Chondrocyte (in vitro differentiated cells): ENCODE measurements at regions not wholly inside any gene's neighbourhood (a gene's known extent, or its start where the extent isn't known, plus 50 kb on each side); places are given as distances from the start of the nearest gene placed in this dataset.

Experiments used
- DNase-seq: peaks from one replicate; pipeline ENCODE4 v3.0.0; 2021; ENCODE audit warnings: mixed read lengths, low spot score
- H3K27ac Mint-ChIP-seq: one replicate; pipeline ENCODE4 v1.8.0; 2021; ENCODE audit warnings: mild to moderate bottlenecking, moderate library complexity, mixed read lengths; ENCODE audit not compliant: unreplicated experiment
- H3K27me3 Mint-ChIP-seq: 2 replicates; pipeline ENCODE4 v1.8.0; 2021; ENCODE audit warnings: low read depth, mixed read lengths
- H3K36me3 Mint-ChIP-seq: 2 replicates; pipeline ENCODE4 v1.8.0; 2021; ENCODE audit warnings: low read depth, mixed read lengths
- H3K4me1 Mint-ChIP-seq: 2 replicates; pipeline ENCODE4 v1.8.0; 2021; ENCODE audit warnings: low read depth, mild to moderate bottlenecking, mixed read lengths
- H3K4me3 Mint-ChIP-seq: one replicate; pipeline ENCODE4 v1.8.0; 2021; ENCODE audit warnings: mild to moderate bottlenecking, moderate library complexity, mixed read lengths; ENCODE audit not compliant: unreplicated experiment
- H3K9me3 Mint-ChIP-seq: 2 replicates; pipeline ENCODE4 v1.8.0; 2021; ENCODE audit warnings: low read depth, mixed read lengths
- CTCF ChIP-seq: fragments of 200-600 bp; sonication (generic); IDR thresholded peaks from 2 replicates; pipeline ENCODE4 v1.5.0; 2021; ENCODE audit warnings: antibody characterized with exemption, mild to moderate bottlenecking, moderate library complexity

- H3K36me3 Mint-ChIP-seq = peaks cover 10% of the 10 kb centered on the region
- no peak overlapping the region for H3K27ac Mint-ChIP-seq
- no peak for DNase-seq
- peaks cover 2% of the 10 kb centered on the region for H3K9me3 Mint-ChIP-seq
- H3K4me3 Mint-ChIP-seq = no peak overlapping the region
- peaks cover 7% of the 10 kb centered on the region for H3K4me1 Mint-ChIP-seq
- peaks cover 18% of the 10 kb centered on the region for H3K27me3 Mint-ChIP-seq
- no peak for TF ChIP-seq CTCF
Measured at GRCh38 chr15:70569714-70570231, 193.6 kb downstream of the UACA start.

- TF ChIP-seq CTCF = peak; percentile 74
- DNase-seq = no peak
- Mint-ChIP-seq H3K27ac (no peak overlapping the region), H3K27me3 (peaks cover 14% of the 10 kb centered on the region), H3K36me3 (peaks cover 9% of the 10 kb centered on the region), H3K4me3 (no peak overlapping the region), H3K9me3 (peaks cover 2% of the 10 kb centered on the region), H3K4me1 (peaks cover 7% of the 10 kb centered on the region)
Measured at GRCh38 chr15:70569091-70569713, 194.2 kb downstream of the UACA start.

- Mint-ChIP-seq H3K27me3 (peaks cover 5% of the 10 kb centered on the region), H3K4me1 (peaks cover 7% of the 10 kb centered on the region), H3K4me3 (no peak overlapping the region), H3K9me3 (no peaks in the 10 kb centered on the region), H3K27ac (no peak overlapping the region), H3K36me3 (no peaks in the 10 kb centered on the region)
- TF ChIP-seq CTCF = no peak
- no peak for DNase-seq
Measured at GRCh38 chr15:70566989-70567388, 196.4 kb downstream of the UACA start.

- Mint-ChIP-seq H3K27me3 (peaks cover 8% of the 10 kb centered on the region), H3K4me3 (no peak overlapping the region), H3K9me3 (no peaks in the 10 kb centered on the region), H3K27ac (no peak overlapping the region), H3K36me3 (no peaks in the 10 kb centered on the region), H3K4me1 (peaks cover 7% of the 10 kb centered on the region)
- no peak for DNase-seq
- TF ChIP-seq CTCF = peak; percentile 14
Measured at GRCh38 chr15:70566047-70566835, 197.1 kb downstream of the UACA start.

GRCh38 chr15:70563561-70564095, 199.7 kb downstream of the UACA start:
- no peak for TF ChIP-seq CTCF
- H3K9me3 Mint-ChIP-seq = no peaks in the 10 kb centered on the region

More at GRCh38 chr15:70563561-70564095, 199.7 kb downstream of the UACA start:
- Mint-ChIP-seq H3K36me3 (no peaks in the 10 kb centered on the region), H3K27ac (no peak overlapping the region), H3K4me3 (no peak overlapping the region), H3K27me3 (peaks cover 8% of the 10 kb centered on the region), H3K4me1 (peaks cover 3% of the 10 kb centered on the region)
- no peak for DNase-seq
